ENCODE measurements at regions not wholly inside any gene's neighbourhood (a gene's known extent, or its start where the extent isn't known, plus 50 kb on each side); places are given as distances from the start of the nearest gene placed in this dataset.

DNA sequence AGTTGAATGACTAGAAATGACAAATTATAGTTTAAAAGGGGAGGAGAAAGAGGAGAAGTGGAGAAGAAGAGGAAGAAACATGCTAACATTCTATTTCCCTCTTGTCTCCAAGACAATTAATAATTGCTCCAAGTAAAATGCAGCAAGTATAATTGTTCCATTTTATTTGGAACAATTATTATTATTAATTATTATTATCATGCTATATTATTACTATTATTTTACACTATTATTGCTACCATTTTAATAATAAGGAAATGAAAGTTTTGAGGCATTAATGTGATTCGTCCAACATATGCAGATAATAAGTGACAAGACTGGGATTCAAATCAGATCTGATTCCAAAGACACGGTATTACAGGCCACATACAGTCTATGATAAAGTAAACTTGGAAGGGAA lies 293.6 kb upstream of the ZC3H12C start:
- no peak for TF ChIP-seq POLR2AphosphoS5 (IDR thresholded peaks at IDR 0.05)
- no peak for TF ChIP-seq CTCF (IDR thresholded peaks at IDR 0.05)
- WGBS, 2 donors (ENCODE audit: low coverage in 1 of 2), result 64 to 77% methylated on average over 2 of the region's 2 CpGs
- H3K4me3 ChIP-seq, result no peak overlapping the region
- H3K4me1 ChIP-seq, result no peaks in the 10 kb centered on the region
- H3K36me3 ChIP-seq, result no peaks in the 10 kb centered on the region
- intact Hi-C loops (cut with DNase I; ENCODE audit: low total_unique reads), result loop anchor here (5.0 kb wide), 1 partner anchor 1167 kb away; no protein-coding TSS in a partner anchor
- H3K9me3 ChIP-seq, result no peaks in the 10 kb centered on the region
- H3K27me3 ChIP-seq, result no peaks in the 10 kb centered on the region
- H3K27ac ChIP-seq, result no peak overlapping the region
- DNase-seq, result no peak
- in situ Hi-C loops (cut with MboI; ENCODE audit: low pct_ligation_motif_present in 1 of 4, low pct_unique_long_range_greater_than_20kb in 1 of 4, low sequenced_read_pairs in 3 of 4), result no loop called here

GRCh38 chr11:109804911-109805310 lies 288.3 kb upstream of the ZC3H12C start:
- Histone ChIP-seq H3K4me1 (no peaks in the 10 kb centered on the region), H3K9me3 (no peaks in the 10 kb centered on the region), H3K27ac (no peak overlapping the region), H3K4me3 (no peak overlapping the region), H3K27me3 (no peaks in the 10 kb centered on the region), H3K36me3 (no peaks in the 10 kb centered on the region)
- intact Hi-C loops (cut with DNase I; ENCODE audit: low total_unique reads) (no loop called here), in situ Hi-C loops (cut with MboI; ENCODE audit: low pct_ligation_motif_present in 1 of 4, low pct_unique_long_range_greater_than_20kb in 1 of 4, low sequenced_read_pairs in 3 of 4) (no loop called here)
- no peak for DNase-seq
- WGBS, 2 donors (ENCODE audit: low coverage in 1 of 2), result 64% methylated on average over 1 of the region's 1 CpG; no CpG with 5 or more reads in 1 of the 2 donors
- TF ChIP-seq EP300 (IDR thresholded peaks at IDR 0.05; ENCODE audit: low read depth) (no peak), CTCF (IDR thresholded peaks at IDR 0.05) (no peak), POLR2A (IDR thresholded peaks at IDR 0.05) (no peak), POLR2AphosphoS5 (IDR thresholded peaks at IDR 0.05) (no peak)

- no peaks in the 10 kb centered on the region for H3K36me3 ChIP-seq
- 3 to 13% methylated on average over 1 of the region's 1 CpG for WGBS, 2 donors (ENCODE audit: low coverage in 1 of 2)
- intact Hi-C loops (cut with DNase I; ENCODE audit: low total_unique reads), result no loop called here
- no peaks in the 10 kb centered on the region for H3K27me3 ChIP-seq
- no peak overlapping the region for H3K4me3 ChIP-seq
- no peaks in the 10 kb centered on the region for H3K4me1 ChIP-seq
- no peak overlapping the region for H3K27ac ChIP-seq
- no peaks in the 10 kb centered on the region for H3K9me3 ChIP-seq
- TF ChIP-seq POLR2A (IDR thresholded peaks at IDR 0.05) (no peak), EP300 (IDR thresholded peaks at IDR 0.05; ENCODE audit: low read depth) (no peak), POLR2AphosphoS5 (IDR thresholded peaks at IDR 0.05) (no peak), CTCF (IDR thresholded peaks at IDR 0.05) (no peak)
- in situ Hi-C loops (cut with MboI; ENCODE audit: low pct_ligation_motif_present in 1 of 4, low pct_unique_long_range_greater_than_20kb in 1 of 4, low sequenced_read_pairs in 3 of 4), result no loop called here
- no peak for DNase-seq
These were observed 287.0 kb upstream of the ZC3H12C start for GRCh38 chr11:109806205-109806604.

- Histone ChIP-seq H3K4me3 (no peak overlapping the region), H3K27me3 (no peaks in the 10 kb centered on the region), H3K36me3 (no peaks in the 10 kb centered on the region), H3K9me3 (no peaks in the 10 kb centered on the region), H3K4me1 (no peaks in the 10 kb centered on the region), H3K27ac (no peak overlapping the region)
- 54 to 71% methylated on average over 1 of the region's 1 CpG for WGBS, 2 donors (ENCODE audit: low coverage in 1 of 2)
- DNase-seq, result no peak
- in situ Hi-C loops (cut with MboI; ENCODE audit: low pct_ligation_motif_present in 1 of 4, low pct_unique_long_range_greater_than_20kb in 1 of 4, low sequenced_read_pairs in 3 of 4) (no loop called here), intact Hi-C loops (cut with DNase I; ENCODE audit: low total_unique reads) (no loop called here)
- TF ChIP-seq POLR2A (IDR thresholded peaks at IDR 0.05) (no peak), POLR2AphosphoS5 (IDR thresholded peaks at IDR 0.05) (no peak), EP300 (IDR thresholded peaks at IDR 0.05; ENCODE audit: low read depth) (no peak), CTCF (IDR thresholded peaks at IDR 0.05) (no peak)
These were observed 284.6 kb upstream of the ZC3H12C start for GRCh38 chr11:109808569-109808968.
